GM23338 (cell line): ENCODE measurements at regions not wholly inside any gene's neighbourhood (a gene's known extent, or its start where the extent isn't known, plus 50 kb on each side); places are given as distances from the start of the nearest gene placed in this dataset.

Source experiments
- ATAC-seq: fragments of 200-7000 bp; cut with Tn5 transposase; 3 replicates; pipeline ENCODE4 v1.9.1; 2020
- DNase-seq: peaks from one replicate; pipeline ENCODE4 v3.0.0-alpha.2; 2015; ENCODE audit warnings: low spot score
- H2AFZ ChIP-seq: fragments of 200-600 bp; sonication (generic); 2 replicates; pipeline ENCODE4 v1.8.0; 2016; ENCODE audit warnings: antibody characterized with exemption, mild to moderate bottlenecking, moderate library complexity
- H3F3A ChIP-seq: fragments of 200-600 bp; sonication (generic); replicated peaks from 2 replicates; pipeline ENCODE4 v1.8.0; 2017; ENCODE audit warnings: antibody characterized with exemption, mixed run types, low read depth
- H3K27ac ChIP-seq: fragments of 200-600 bp; sonication (generic); 2 replicates; pipeline ENCODE4 v1.6.1; 2016; ENCODE audit warnings: low read depth
- H3K27me3 ChIP-seq: fragments of 200-600 bp; sonication (generic); 2 replicates; pipeline ENCODE4 v1.8.0; 2016; ENCODE audit warnings: mild to moderate bottlenecking, mixed run types, moderate library complexity; ENCODE audit not compliant: insufficient read depth
- H3K36me3 ChIP-seq: fragments of 200-600 bp; sonication (generic); 2 replicates; pipeline ENCODE4 v1.8.0; 2016; ENCODE audit warnings: mild to moderate bottlenecking; ENCODE audit not compliant: insufficient read depth
- H3K4me1 ChIP-seq: fragments of 200-600 bp; sonication (generic); 2 replicates; pipeline ENCODE4 v1.8.0; 2016; ENCODE audit warnings: mild to moderate bottlenecking, moderate library complexity; ENCODE audit not compliant: insufficient read depth
- H3K4me2 ChIP-seq: fragments of 200-600 bp; sonication (generic); 2 replicates; pipeline ENCODE4 v1.7.1; 2017; ENCODE audit warnings: mixed run types
- H3K4me3 ChIP-seq: fragments of 200-600 bp; sonication (generic); 2 replicates; pipeline ENCODE4 v1.6.1; 2016; ENCODE audit warnings: mixed run types
- H3K79me2 ChIP-seq: fragments of 200-600 bp; sonication (generic); replicated peaks from 2 replicates; pipeline ENCODE4 v1.8.0; 2017; ENCODE audit warnings: mild to moderate bottlenecking; ENCODE audit not compliant: insufficient read depth
- H3K9me2 ChIP-seq: fragments of 200-600 bp; sonication (generic); 2 replicates; pipeline ENCODE4 v1.8.0; 2017; ENCODE audit not compliant: insufficient read depth
- H4K20me1 ChIP-seq: fragments of 200-600 bp; sonication (generic); replicated peaks from 2 replicates; pipeline ENCODE4 v1.8.0; 2017; ENCODE audit warnings: mild to moderate bottlenecking; ENCODE audit not compliant: insufficient read depth
- H3K27ac Mint-ChIP-seq: 2 replicates; pipeline ENCODE4 v1.8.0; 2020; ENCODE audit warnings: inconsistent platforms, mild to moderate bottlenecking, moderate library complexity, mixed read lengths
- H3K27me3 Mint-ChIP-seq: 3 replicates; pipeline ENCODE4 v1.8.0; 2022; ENCODE audit warnings: low read depth, mild to moderate bottlenecking, moderate library complexity, mixed read lengths, inconsistent platforms; ENCODE audit not compliant: insufficient read depth, poor library complexity
- H3K36me3 Mint-ChIP-seq: 3 replicates; pipeline ENCODE4 v1.8.0; 2021; ENCODE audit warnings: low read depth, mild to moderate bottlenecking, inconsistent platforms, moderate library complexity, mixed read lengths
- H3K4me1 Mint-ChIP-seq: 3 replicates; pipeline ENCODE4 v1.8.0; 2020; ENCODE audit warnings: mild to moderate bottlenecking, inconsistent platforms, mixed read lengths
- H3K4me3 Mint-ChIP-seq: 3 replicates; pipeline ENCODE4 v1.8.0; 2021; ENCODE audit warnings: moderate library complexity, mild to moderate bottlenecking, inconsistent platforms, mixed read lengths
- H3K9me3 Mint-ChIP-seq: 3 replicates; pipeline ENCODE4 v1.8.0; 2020; ENCODE audit warnings: moderate library complexity, mild to moderate bottlenecking, inconsistent platforms, mixed read lengths
- CREB1 ChIP-seq: fragments of 250-450 bp; sonication (Bioruptor Pico); IDR thresholded peaks from 2 replicates; pipeline ENCODE4 v1.5.0; 2020; ENCODE audit warnings: low read depth, mild to moderate bottlenecking, moderate library complexity
- CTCF ChIP-seq, 2 experiments: fragments of 200-600 bp in 1 of 2; sonication (generic) in 1 of 2; conservative IDR thresholded peaks; 2 replicates each; pipeline versions ENCODE4 v1.5.1 to v1.6.1; 2016 to 2017; ENCODE audit warnings: antibody characterized with exemption in 2 of 2, low read depth in 2 of 2, mild to moderate bottlenecking in 2 of 2, moderate library complexity in 1 of 2
- ETS1 ChIP-seq: IDR thresholded peaks from 2 replicates; pipeline ENCODE4 v1.6.1; 2016; ENCODE audit warnings: antibody characterized with exemption
- EZH2 ChIP-seq: fragments of 200-600 bp; sonication (generic); IDR thresholded peaks from one replicate; pipeline ENCODE4 v1.8.0; 2017; ENCODE audit warnings: antibody characterized with exemption, mild to moderate bottlenecking, low read depth; ENCODE audit not compliant: unreplicated experiment
- EZH2phosphoT487 ChIP-seq: fragments of 200-600 bp; sonication (generic); IDR thresholded peaks from one replicate; pipeline ENCODE4 v1.8.1; 2018; ENCODE audit warnings: antibody characterized with exemption; ENCODE audit not compliant: unreplicated experiment
- JUNB ChIP-seq: IDR thresholded peaks from one replicate; pipeline ENCODE4 v1.6.1; 2016; ENCODE audit warnings: antibody characterized with exemption; ENCODE audit not compliant: unreplicated experiment
- NANOG ChIP-seq: IDR thresholded peaks from 2 replicates; pipeline ENCODE4 v1.6.1; 2016; ENCODE audit warnings: antibody characterized with exemption, borderline replicate concordance
- POLR2AphosphoS5 ChIP-seq: IDR thresholded peaks from 2 replicates; pipeline ENCODE4 v1.6.1; 2016; ENCODE audit warnings: antibody characterized with exemption, low read depth
- STAT1 ChIP-seq: IDR thresholded peaks from one replicate; pipeline ENCODE4 v1.6.1; 2016; ENCODE audit warnings: antibody characterized with exemption; ENCODE audit not compliant: unreplicated experiment
- ZNF114 ChIP-seq: fragments of 250-450 bp; sonication (Bioruptor Pico); IDR thresholded peaks from 2 replicates; pipeline ENCODE4 v1.5.0; 2020; ENCODE audit warnings: mild to moderate bottlenecking, moderate library complexity
- ZNF331 ChIP-seq: fragments of 250-450 bp; sonication (Bioruptor Pico); IDR thresholded peaks from 2 replicates; pipeline ENCODE4 v1.5.0; 2020; ENCODE audit warnings: low read depth, mild to moderate bottlenecking, moderate library complexity
- ZNF462 ChIP-seq: fragments of 250-450 bp; sonication (Bioruptor Pico); IDR thresholded peaks from 2 replicates; pipeline ENCODE4 v1.5.0; 2020; ENCODE audit warnings: mild to moderate bottlenecking, moderate library complexity
- TF ChIP-seq, protein P1 (sequence below): IDR thresholded peaks from one replicate; pipeline ENCODE4 v1.6.1; 2018; ENCODE audit warnings: antibody characterized with exemption; ENCODE audit not compliant: unreplicated experiment

- H3K79me2 ChIP-seq = no peaks in the 10 kb centered on the region
- H3K36me3 Mint-ChIP-seq = peaks cover 4% of the 10 kb centered on the region; the same call in 1 of the 3 replicates
- no peak overlapping the region for H3K27ac Mint-ChIP-seq
- no peaks in the 10 kb centered on the region for H3F3A ChIP-seq
- 0 out of 2 replicates have a peak, but pooled peaks cover 3% of the 10 kb centered on the region for H3K36me3 ChIP-seq
- TF ChIP-seq ZNF462 (CRISPR knock-in tag) = no peak
- no peak for TF ChIP-seq CTCF (conservative IDR thresholded peaks at IDR 0.05; ENCODE audit: low read depth in 2 of 2)
- no peak for TF ChIP-seq EZH2phosphoT487
- TF ChIP-seq, protein P1, sequence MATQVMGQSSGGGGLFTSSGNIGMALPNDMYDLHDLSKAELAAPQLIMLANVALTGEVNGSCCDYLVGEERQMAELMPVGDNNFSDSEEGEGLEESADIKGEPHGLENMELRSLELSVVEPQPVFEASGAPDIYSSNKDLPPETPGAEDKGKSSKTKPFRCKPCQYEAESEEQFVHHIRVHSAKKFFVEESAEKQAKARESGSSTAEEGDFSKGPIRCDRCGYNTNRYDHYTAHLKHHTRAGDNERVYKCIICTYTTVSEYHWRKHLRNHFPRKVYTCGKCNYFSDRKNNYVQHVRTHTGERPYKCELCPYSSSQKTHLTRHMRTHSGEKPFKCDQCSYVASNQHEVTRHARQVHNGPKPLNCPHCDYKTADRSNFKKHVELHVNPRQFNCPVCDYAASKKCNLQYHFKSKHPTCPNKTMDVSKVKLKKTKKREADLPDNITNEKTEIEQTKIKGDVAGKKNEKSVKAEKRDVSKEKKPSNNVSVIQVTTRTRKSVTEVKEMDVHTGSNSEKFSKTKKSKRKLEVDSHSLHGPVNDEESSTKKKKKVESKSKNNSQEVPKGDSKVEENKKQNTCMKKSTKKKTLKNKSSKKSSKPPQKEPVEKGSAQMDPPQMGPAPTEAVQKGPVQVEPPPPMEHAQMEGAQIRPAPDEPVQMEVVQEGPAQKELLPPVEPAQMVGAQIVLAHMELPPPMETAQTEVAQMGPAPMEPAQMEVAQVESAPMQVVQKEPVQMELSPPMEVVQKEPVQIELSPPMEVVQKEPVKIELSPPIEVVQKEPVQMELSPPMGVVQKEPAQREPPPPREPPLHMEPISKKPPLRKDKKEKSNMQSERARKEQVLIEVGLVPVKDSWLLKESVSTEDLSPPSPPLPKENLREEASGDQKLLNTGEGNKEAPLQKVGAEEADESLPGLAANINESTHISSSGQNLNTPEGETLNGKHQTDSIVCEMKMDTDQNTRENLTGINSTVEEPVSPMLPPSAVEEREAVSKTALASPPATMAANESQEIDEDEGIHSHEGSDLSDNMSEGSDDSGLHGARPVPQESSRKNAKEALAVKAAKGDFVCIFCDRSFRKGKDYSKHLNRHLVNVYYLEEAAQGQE = no peak
- no peak for TF ChIP-seq POLR2AphosphoS5
- TF ChIP-seq CREB1 = no peak
- no peak for TF ChIP-seq NANOG
- TF ChIP-seq EZH2 = no peak
- TF ChIP-seq ZNF114 (CRISPR knock-in tag) = no peak
- no peak for TF ChIP-seq ZNF331
- no peak for TF ChIP-seq ETS1
- no peak for TF ChIP-seq JUNB
- no peak for TF ChIP-seq STAT1
- ATAC-seq = no peak
- no peak overlapping the region for H3K4me2 ChIP-seq
- H3K27ac ChIP-seq = no peak overlapping the region
- no peak overlapping the region for H3K4me3 Mint-ChIP-seq
- DNase-seq = no peak
- no peak overlapping the region for H3K4me3 ChIP-seq
- no peaks in the 10 kb centered on the region for H3K27me3 ChIP-seq
- no peaks in the 10 kb centered on the region for H3K4me1 Mint-ChIP-seq
- peaks cover 8% of the 10 kb centered on the region; the same call in 1 of the 2 replicates for H3K9me2 ChIP-seq
- H3K9me3 Mint-ChIP-seq = peaks cover 4% of the 10 kb centered on the region; the same call in 1 of the 3 replicates
- H2AFZ ChIP-seq = no peak overlapping the region
- H4K20me1 ChIP-seq = no peaks in the 10 kb centered on the region
- H3K4me1 ChIP-seq = no peaks in the 10 kb centered on the region
- peaks cover 4% of the 10 kb centered on the region for H3K27me3 Mint-ChIP-seq
Observed at GRCh38 chr13:50762969-50763567, 80.4 kb downstream of the DLEU7 start.
